HG03575 (cell line): ENCODE measurements at regions not wholly inside any gene's neighbourhood (a gene's known extent, or its start where the extent isn't known, plus 50 kb on each side); places are given as distances from the start of the nearest gene placed in this dataset.
"Not testable (repeated sequence)": the region's sequence is repeated elsewhere in the genome, so short reads cannot be mapped to it uniquely, and the experiment has no call there.

Experiments
- ATAC-seq: cut with Tn5 transposase; IDR thresholded peaks from one replicate; pipeline ENCODE4 v1.9.1; 2021; ENCODE audit not compliant: unreplicated experiment, insufficient number of reproducible peaks, low FRiP score; ENCODE audit errors: extremely low read depth

DNA sequence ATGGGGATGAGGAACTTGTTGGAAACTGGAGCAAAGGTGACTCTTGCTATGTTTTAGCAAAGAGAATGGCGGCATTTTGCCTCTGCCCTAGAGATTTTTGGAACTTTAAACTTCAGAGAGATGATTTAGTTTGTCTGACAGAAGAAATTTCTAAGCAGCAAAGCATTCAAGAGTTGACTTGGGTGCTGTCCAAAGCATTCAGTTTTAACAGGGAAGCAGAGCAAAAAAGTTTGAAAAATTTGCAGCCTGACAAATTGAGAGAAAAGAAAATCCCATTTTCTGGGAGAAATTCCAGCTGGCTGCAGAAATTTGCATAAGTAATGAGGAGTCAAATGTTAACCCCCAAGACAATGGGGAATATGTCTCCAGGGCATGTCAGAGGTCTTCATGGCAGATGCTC is 682.3 kb upstream of the ST8SIA4 start:
- no peak for ATAC-seq

DNA sequence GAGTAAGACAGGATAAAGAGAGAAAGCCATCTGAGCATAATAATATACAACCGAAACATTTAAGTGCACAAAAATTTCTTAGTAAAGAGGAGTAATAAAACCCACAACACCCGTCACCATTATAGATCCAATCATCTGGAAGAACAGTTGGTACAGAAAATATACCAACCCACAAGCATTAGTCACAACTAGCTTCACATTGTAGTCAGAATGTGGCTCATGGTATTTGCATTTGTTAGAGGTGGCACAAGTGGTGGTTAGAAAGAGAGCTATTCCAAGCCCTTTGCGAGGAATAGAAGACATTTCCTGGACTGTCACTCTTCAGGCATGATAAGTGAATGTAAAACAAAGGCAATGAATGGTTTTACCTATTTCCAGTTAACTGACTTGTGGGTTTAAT is 677.5 kb upstream of the ST8SIA4 start:
- no peak for ATAC-seq

DNA sequence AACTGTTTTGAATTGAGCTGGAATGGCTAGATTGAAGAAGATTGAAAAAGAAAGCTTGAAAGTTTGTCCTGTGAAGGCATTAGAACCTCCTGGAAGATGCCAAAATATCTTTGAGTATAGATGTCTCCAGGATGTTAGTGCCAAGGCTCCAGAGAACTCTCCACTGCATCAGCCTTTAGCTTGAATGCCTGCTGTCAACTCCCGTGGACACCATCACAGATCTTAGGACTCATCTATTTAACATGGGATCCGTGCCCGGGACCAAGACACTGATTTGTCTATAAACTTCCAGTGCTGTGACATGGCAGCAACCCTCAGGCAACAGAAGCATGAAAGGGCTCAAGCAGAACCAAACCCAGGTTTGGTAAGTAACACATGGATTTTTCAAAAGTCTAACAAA is 670.9 kb upstream of the ST8SIA4 start:
- no peak for ATAC-seq

DNA sequence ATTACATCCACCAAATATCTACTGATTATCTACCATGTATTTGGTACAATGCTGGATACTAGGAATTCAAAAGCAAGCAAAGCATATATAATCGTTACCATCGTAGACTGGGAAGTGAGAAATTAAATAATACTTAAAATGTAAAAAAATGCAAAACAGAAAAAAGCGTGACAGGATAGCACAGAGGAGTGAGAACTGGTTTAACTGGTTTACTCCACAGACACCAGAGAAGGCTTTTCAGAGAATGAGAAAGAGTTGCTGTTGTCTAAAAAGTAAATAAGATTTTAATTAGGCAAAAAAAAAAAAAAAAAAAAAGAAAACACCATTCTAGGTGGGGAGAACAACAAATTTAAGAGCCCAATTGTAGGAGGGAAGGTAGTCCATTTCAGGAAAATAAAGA is 657.9 kb upstream of the ST8SIA4 start:
- no peak for ATAC-seq

DNA sequence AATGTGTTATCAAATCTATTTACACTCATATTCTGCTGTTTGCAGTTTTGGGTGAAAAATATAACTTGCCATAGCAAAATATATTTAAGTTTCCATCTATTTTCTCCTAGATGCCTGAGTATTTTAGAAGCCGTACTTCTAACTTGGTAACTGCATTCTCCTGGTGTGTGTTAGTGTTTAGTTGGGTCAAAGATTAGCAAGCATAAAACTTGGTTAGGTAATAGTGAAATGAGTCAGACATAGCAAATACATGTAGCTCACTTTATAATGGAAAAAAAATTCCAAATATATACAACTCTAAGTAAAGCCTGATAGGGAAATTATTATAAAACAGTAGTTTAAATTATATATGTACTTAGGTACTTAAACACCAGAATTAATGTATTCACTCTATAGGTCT is 640.7 kb upstream of the ST8SIA4 start:
- ATAC-seq, result no peak

DNA sequence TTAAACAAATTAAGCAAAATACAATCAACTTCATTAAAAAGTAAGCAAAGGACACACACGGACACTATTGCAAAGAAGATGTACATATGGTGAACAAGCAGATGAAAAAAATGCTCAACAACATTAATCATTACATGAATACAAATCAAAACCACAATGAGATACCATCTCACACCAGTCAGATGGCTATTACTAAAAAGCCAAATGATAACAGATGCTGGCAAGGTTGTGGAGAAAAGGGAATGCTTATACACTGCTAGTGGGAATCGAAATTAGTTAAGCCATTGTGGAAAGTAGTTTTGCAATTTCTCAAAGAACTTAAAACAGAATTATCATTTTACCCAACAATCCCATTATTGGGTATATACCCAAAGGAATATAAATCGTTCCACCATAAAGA is 636.2 kb upstream of the ST8SIA4 start:
- no peak for ATAC-seq

DNA sequence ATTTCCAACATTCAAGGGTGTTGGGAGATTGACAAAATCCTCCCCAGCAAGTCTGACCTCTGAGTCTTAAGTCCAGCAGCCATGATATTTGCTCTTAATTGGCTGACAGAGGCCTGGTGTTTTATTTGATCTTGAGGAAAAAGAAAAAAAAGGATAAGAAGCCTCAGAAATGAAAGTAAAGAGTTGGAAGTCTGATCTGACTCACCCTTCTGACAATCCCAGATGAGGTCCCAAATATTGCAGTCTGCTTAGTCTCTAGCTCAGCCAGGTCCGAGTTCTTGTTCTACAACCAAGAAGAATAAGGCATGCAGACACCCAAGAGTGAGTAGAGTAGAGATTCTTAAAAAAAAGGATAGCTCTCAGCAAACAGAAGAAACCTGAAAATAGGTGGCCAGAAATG is 632.5 kb upstream of the ST8SIA4 start:
- ATAC-seq, result no peak

DNA sequence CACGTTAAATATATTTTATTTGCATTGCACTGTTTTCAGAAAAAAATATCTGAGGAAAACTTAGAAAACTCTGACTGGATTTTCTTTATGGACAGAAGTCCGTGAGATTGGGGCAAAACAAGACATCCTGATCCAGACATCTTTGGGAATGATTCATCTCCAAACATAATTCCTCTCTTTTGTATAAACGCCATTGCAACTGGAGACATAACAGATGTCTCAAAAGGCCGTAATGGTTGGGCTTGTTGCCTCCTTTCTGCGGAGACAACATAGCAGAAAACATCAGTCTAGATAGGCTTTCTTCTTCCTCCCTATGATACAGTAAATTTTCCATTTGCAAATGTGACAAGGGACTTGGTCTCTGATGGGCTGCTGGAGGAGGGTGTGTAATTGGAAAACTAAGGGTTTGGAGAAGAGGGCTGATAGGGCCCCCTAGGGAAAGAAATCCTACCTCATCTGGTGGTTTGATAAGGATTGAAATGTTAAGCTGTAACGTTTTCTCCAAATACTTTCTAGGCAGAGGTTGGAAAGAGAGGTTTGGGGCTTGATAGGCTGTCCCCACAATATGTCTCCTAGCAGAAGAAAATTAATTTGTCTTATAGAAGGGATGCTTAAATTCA is 631.5 kb upstream of the ST8SIA4 start:
- ATAC-seq, result no peak

DNA sequence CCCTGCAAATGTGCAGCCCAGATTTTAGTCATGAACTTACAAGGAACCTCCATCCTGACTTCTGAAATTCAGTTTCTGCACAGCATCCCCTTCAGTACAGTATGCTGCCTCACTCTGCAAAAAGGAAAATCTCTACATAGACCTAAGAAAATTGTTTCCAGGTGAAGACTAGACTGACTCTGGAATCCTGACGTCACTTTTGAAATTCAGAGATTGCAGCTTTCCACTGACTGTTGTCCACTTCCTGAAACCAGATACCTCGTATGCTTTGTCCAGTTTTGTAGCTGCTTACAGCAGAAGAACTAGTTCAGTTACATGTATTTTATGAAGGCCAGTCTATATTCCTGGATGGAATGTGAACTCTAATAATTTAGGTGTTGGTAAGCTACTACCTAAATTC is 629.3 kb upstream of the ST8SIA4 start:
- ATAC-seq, result no peak

DNA sequence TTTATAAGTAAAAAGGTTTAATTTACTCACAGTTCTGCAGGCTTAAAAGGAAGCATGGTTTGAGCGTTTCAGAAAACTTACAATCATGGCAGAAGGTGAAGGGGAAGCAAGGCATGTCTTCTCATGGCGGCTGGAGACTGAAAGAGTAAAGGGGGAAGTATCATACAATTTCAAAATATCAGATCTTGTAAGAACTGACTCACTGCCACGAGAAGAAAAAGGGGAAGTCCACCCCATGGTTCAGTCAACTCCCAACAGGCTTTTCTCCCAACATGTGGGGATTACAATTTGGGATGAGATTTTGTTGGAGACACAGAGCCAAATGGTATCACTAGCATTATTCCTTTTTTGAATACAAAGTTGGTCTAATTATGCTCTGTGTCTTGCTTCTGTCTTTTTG is 627.9 kb upstream of the ST8SIA4 start:
- no peak for ATAC-seq

DNA sequence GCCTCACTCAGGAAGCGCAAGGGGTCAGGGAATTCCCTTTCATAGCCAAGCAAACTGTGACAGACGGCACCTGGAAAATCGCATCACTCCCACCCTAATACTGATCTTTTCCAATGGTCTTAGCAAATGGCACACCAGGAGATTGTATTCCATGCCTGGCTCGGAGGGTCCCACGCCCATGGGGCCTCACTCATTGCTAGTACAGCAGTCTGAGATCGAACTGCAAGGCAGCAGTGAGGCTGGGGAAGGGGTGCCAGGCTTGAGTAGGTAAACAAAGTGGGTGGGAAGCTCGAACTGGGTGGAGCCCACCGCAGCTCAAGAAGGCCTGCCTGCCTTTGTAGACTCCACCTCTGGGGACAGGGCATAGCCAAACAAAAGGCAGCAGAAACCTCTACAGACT is 626.0 kb upstream of the ST8SIA4 start:
- ATAC-seq, result not testable (repeated sequence)

DNA sequence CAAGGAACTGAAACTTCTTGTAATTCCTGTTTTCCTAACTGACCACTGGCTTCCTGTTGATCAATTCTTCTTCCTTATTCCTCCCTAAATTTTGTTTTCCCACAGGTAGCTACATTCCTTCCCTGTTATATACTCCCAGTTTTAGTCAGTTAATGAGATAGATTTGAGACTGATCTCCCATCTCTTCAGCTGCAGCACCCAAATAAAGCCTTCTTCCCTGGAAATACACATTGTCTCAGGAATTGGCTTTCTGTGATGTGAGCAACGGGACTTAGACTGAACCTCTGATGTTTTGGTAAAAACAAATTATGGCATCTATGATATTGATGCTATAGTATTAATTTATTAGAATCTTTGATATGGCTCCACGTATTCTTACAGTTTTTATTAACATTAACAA is 617.3 kb upstream of the ST8SIA4 start:
- no peak for ATAC-seq

DNA sequence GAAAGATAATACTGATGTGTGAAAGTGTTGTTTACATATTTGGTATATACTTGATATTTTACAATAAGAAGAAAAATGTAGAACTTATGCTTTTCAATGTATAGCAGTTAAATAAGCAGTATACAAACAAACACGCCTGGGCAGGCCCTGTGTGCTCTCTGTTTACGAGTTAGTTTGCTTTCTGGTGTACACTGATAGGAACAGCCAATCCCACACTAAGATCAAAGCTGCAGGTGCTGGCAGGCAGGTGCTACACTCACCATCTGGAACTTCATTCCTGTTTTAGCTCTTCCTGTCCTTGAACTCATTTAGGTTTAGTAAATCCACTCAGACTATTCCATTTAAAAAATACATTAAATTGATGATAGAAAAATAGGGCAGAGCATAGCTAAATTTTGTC is 614.7 kb upstream of the ST8SIA4 start:
- ATAC-seq, result no peak

DNA sequence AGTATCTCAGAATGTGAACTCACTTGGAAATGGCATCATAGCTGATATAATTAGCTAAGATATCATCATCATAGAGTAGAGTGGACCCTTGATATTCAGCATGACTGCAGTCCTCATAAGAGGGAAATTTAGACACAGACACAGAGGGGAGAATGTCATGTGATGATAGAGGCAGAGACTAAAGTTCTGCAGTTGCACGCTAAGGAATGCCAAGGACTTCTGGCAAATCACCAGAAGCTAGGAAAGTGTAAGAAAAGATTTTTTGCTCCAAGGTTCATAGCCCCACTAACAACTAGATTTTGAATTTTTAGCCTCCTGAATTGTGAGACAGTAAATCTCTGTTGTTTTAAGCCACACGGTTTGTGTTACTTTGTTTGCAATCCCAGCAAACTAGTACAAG is 612.6 kb upstream of the ST8SIA4 start:
- no peak for ATAC-seq

DNA sequence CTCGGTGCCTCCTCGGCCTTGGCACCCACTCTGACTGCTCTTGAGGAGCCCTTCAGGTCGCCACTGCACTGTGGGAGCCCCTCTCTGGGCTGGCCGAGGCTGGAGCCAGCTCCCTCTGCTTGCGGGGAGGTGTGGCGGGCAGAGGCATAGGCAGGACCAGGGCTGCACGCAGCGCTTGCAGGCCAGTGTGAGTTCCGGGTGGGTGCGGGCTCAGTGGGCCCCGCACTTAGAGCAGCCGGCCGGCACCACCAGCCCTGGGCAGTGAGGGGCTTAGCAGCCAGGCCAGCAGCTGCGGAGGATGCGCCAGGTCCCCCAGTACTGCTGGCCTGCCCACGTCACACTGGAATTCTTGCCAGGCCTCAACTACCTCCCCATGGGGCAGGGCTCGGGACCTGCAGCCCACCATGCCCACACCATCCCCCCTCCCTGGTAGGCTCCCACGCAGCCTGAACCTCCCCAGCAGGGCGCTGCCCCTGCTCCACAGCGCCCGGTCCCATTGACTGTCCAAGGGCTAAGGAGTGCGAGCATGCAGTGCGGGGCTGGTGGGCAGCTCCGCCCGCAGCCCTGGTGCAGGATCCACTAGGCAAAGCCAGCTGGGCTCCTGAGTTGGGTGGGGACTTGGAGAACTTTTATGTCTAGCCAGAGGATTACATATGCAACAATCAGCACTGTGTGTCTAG is 602.9 kb upstream of the ST8SIA4 start:
- no peak for ATAC-seq

DNA sequence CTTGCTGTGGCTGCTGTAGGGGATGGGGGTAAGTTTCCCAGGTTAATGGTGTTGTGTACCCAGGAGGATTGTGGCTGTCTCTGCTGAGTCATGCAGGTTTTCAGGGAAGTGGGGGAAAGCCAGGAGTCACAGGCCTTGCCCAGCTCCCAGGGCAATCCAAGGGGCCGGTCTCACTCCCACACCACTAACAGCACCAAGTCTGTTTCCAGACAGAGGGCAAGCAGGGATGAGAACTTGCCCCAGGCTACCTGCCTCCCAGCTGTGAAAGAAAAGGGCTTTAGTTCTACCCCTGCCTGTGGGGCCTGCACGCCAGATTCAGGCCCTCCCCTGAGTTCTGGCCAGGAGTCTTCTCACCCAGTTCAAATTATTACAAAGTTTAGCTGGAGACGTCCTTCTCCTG is 579.8 kb upstream of the ST8SIA4 start:
- ATAC-seq, result no peak

DNA sequence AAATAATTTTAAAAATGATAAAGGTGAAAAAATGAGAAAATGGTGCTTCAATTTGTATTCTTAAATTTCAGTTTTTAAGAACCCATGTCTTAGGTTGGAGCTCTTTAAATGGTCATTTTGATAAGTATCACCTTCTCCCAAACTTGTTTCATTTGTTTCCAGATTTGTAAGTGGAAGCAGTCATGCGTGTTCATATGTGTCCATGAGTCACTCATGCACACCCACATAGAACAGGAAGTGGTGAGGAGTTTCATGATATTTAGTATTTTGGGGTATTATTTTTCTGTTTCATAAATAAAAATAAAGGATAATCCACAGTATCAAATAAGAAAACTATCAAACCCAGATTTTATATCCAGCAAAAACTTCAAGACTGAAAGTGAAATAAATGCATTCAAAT is 570.4 kb upstream of the ST8SIA4 start:
- ATAC-seq, result no peak

DNA sequence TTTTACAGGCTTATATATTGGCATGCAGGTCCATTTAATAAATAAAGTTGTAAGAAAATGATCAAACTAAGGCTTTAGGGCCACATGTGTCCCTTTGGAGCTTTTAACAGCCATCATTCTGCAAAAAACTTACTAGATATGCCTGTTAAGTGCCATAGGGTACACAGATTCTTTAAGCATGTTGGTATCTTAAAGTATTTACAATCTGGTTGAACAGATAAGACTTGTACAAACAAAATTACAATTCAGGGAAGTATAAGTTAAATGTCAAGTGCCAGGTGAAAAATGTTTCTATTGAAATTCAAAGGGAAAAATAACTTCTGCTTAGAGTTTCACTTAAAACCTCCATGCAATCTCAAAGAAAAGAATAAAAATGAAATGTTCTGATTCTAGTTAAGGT is 558.4 kb upstream of the ST8SIA4 start:
- ATAC-seq, result no peak

DNA sequence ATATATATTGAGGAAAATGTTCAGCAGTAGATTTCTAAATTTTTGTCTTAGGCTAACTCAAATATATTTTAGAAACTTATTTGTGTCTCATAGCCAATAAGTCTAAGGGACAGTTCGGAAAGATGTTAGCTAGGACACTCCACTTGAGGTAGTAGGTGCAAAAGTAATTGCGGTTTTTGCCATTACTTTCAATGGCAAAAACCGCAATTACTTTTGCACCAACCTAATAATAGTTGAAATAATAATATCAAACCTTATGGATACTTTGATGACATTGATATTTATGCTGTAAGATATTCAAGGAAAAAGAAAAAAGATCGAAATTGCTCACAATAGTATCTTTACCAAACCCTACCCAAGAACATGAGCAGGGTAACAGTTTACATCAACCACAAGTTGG is 555.5 kb upstream of the ST8SIA4 start:
- no peak for ATAC-seq

DNA sequence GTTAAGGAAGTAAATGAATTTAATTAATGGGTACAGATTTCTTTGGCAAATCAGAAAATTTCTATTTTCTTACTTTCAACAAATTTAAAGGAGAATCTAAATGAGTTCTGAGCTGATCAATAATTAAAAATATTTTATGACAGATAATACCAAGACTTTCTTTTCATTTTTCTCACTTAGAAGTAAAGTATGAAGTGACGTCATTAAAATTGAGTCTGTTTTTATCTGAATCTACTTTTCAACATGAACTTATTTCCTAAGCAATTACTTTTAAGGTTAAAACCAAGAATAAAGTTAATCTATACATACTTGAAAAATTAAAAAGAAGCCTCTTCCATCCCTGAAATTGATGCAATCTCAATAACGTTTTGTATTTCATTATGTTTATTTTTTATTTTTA is 552.8 kb upstream of the ST8SIA4 start:
- no peak for ATAC-seq

DNA sequence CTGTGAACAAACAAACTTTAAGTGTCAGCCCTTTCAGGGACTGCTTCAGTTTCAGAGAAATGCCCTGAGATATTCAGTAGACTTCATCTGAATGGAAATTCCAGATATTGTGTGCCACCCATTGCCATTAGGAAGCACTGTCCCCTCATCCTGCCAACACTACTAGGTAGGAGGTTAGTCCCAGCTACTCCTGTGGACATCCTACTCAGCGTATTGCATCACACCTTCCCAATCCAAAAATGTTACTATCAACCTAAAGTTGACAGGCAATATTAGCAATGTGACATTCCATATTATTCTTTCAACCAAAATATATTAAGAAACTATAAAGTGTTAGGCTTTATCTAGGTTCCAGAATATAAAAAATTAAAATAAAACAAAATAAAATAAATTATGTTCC is 552.0 kb upstream of the ST8SIA4 start:
- ATAC-seq, result no peak
